ENCODE measurements at regions not wholly inside any gene's neighbourhood (a gene's known extent, or its start where the extent isn't known, plus 50 kb on each side); places are given as distances from the start of the nearest gene placed in this dataset.

DNA sequence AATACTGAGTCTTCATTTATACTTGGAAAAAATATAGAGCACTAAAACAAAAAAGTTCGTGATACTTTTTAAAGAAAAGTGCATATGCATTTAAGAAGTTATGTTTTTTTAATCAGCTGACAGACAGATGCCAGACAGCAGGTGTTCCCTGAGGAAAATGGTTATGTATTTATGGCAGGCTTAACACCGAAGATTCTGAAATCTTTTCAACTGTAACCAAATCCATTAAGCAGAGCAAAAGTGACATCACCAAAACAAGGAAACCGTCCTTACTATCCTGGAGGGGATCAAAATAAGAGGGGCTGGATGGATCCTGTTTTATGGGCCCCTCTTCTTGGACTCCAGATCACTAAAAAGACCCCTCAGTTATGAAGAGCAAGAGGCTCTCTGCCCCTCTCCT, 404.9 kb upstream of the ADAMTS16 start:
- ATAC-seq (no peak), DNase-seq (no peak)
- CTCF ChIA-PET, result no interaction called here
- POLR2A ChIA-PET, result no interaction called here
- peaks cover 9% of the 10 kb centered on the region for H3K9me3 Mint-ChIP-seq (ENCODE audit: insufficient read depth)
- no peaks in the 10 kb centered on the region for H3K27me3 Mint-ChIP-seq (ENCODE audit: low read depth)
- H3K36me3 Mint-ChIP-seq (ENCODE audit: low read depth), result no peaks in the 10 kb centered on the region
- H3K27ac Mint-ChIP-seq, result no peak overlapping the region
- no peaks in the 10 kb centered on the region for H3K4me1 Mint-ChIP-seq (ENCODE audit: low read depth)
- no peak overlapping the region for H3K4me3 Mint-ChIP-seq

DNA sequence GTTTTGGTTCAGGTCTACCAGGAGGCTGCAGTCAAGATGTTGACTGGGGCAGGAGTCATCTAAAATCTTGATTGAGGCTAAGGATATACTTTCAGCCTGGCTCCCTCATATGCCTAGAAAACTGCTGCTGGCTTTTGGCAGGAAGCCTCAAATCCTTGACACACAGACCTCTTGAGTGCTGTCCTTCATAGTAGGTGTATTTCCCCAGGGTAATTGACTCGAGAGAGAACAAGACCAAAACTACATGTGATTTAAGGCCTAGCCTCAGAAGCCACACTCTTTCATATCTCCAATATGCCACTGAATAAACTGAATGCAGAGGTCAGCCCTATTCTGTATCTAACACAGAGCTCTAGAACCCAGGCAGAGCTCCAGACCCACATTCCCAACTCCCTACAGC, 402.3 kb upstream of the ADAMTS16 start:
- H3K9me3 Mint-ChIP-seq (ENCODE audit: insufficient read depth), result peaks cover 13% of the 10 kb centered on the region
- H3K4me3 Mint-ChIP-seq, result no peak overlapping the region
- no peak for ATAC-seq
- H3K27me3 Mint-ChIP-seq (ENCODE audit: low read depth), result no peaks in the 10 kb centered on the region
- POLR2A ChIA-PET, result no interaction called here
- CTCF ChIA-PET, result no interaction called here
- no peak overlapping the region for H3K27ac Mint-ChIP-seq
- H3K36me3 Mint-ChIP-seq (ENCODE audit: low read depth), result no peaks in the 10 kb centered on the region
- H3K4me1 Mint-ChIP-seq (ENCODE audit: low read depth), result no peaks in the 10 kb centered on the region
- DNase-seq, result no peak

DNA sequence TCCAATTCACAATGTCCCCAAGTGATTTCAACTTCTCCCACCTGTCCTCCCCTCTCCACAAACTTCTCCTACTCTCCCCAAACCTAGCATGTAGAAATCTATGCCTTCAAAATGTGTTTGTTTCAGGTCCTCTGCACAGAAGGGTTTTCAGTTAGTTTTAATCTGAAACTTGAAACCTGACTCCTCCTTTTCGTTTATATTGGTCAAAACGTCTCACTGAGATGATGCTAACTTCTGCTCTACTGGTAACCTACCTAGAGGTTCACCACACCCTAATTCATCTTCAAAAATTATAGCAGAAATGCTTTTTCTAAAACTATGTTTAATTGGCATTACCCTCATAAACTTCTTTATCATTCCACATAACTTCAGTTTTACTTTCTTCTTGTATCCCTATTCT, 401.8 kb upstream of the ADAMTS16 start:
- H3K9me3 Mint-ChIP-seq (ENCODE audit: insufficient read depth), result peaks cover 18% of the 10 kb centered on the region
- ATAC-seq (no peak), DNase-seq (no peak)
- no peaks in the 10 kb centered on the region for H3K36me3 Mint-ChIP-seq (ENCODE audit: low read depth)
- no peaks in the 10 kb centered on the region for H3K27me3 Mint-ChIP-seq (ENCODE audit: low read depth)
- ChIA-PET CTCF (no interaction called here), POLR2A (no interaction called here)
- no peak overlapping the region for H3K4me3 Mint-ChIP-seq
- H3K4me1 Mint-ChIP-seq (ENCODE audit: low read depth), result no peaks in the 10 kb centered on the region
- no peak overlapping the region for H3K27ac Mint-ChIP-seq

GRCh38 chr5:4740156-4740555, 400.0 kb upstream of the ADAMTS16 start:
- no peak for ATAC-seq
- CTCF ChIA-PET, result no interaction called here

GRCh38 chr5:4758550-4758949, 381.6 kb upstream of the ADAMTS16 start:
- ATAC-seq (no peak), DNase-seq (no peak)
- no peaks in the 10 kb centered on the region for H3K27me3 Mint-ChIP-seq (ENCODE audit: low read depth)
- no peaks in the 10 kb centered on the region for H3K4me1 Mint-ChIP-seq (ENCODE audit: low read depth)
- POLR2A ChIA-PET, result no interaction called here
- peaks cover 12% of the 10 kb centered on the region for H3K9me3 Mint-ChIP-seq (ENCODE audit: insufficient read depth)
- H3K36me3 Mint-ChIP-seq (ENCODE audit: low read depth), result no peaks in the 10 kb centered on the region
- no peak overlapping the region for H3K27ac Mint-ChIP-seq
- H3K4me3 Mint-ChIP-seq, result no peak overlapping the region
- CTCF ChIA-PET, result no interaction called here

More at GRCh38 chr5:4740156-4740555, 400.0 kb upstream of the ADAMTS16 start:
- no peaks in the 10 kb centered on the region for H3K27me3 Mint-ChIP-seq (ENCODE audit: low read depth)
- H3K4me1 Mint-ChIP-seq (ENCODE audit: low read depth), result no peaks in the 10 kb centered on the region
- H3K27ac Mint-ChIP-seq, result no peak overlapping the region
- H3K9me3 Mint-ChIP-seq (ENCODE audit: insufficient read depth), result peaks cover 15% of the 10 kb centered on the region
- POLR2A ChIA-PET, result no interaction called here
- DNase-seq, result no peak
- H3K4me3 Mint-ChIP-seq, result no peak overlapping the region
- H3K36me3 Mint-ChIP-seq (ENCODE audit: low read depth), result no peaks in the 10 kb centered on the region

GRCh38 chr5:4758996-4759395, 381.1 kb upstream of the ADAMTS16 start:
- Mint-ChIP-seq H3K27ac (no peak overlapping the region), H3K4me3 (no peak overlapping the region), H3K9me3 (ENCODE audit: insufficient read depth) (peaks cover 12% of the 10 kb centered on the region), H3K4me1 (ENCODE audit: low read depth) (no peaks in the 10 kb centered on the region), H3K27me3 (ENCODE audit: low read depth) (no peaks in the 10 kb centered on the region), H3K36me3 (ENCODE audit: low read depth) (no peaks in the 10 kb centered on the region)
- ATAC-seq (no peak), DNase-seq (no peak)
- CTCF ChIA-PET, result interaction anchor here (0.6 kb wide), 1 partner anchor 227 kb away, joined by 4 read pairs; no protein-coding TSS in a partner anchor
- POLR2A ChIA-PET, result no interaction called here

- no peaks in the 10 kb centered on the region for H3K27me3 Mint-ChIP-seq (ENCODE audit: low read depth)
- ChIA-PET POLR2A (no interaction called here), CTCF (no interaction called here)
- peaks cover 23% of the 10 kb centered on the region for H3K9me3 Mint-ChIP-seq (ENCODE audit: insufficient read depth)
- no peak overlapping the region for H3K27ac Mint-ChIP-seq
- ATAC-seq, result no peak
- H3K4me3 Mint-ChIP-seq, result no peak overlapping the region
- no peaks in the 10 kb centered on the region for H3K36me3 Mint-ChIP-seq (ENCODE audit: low read depth)
- no peaks in the 10 kb centered on the region for H3K4me1 Mint-ChIP-seq (ENCODE audit: low read depth)
- DNase-seq, result no peak
These were observed 377.8 kb upstream of the ADAMTS16 start for GRCh38 chr5:4762316-4762715.

- ChIA-PET POLR2A (no interaction called here), CTCF (no interaction called here)
- Mint-ChIP-seq H3K9me3 (ENCODE audit: insufficient read depth) (peaks cover 18% of the 10 kb centered on the region), H3K4me1 (ENCODE audit: low read depth) (no peaks in the 10 kb centered on the region), H3K4me3 (no peak overlapping the region), H3K36me3 (ENCODE audit: low read depth) (no peaks in the 10 kb centered on the region), H3K27me3 (ENCODE audit: low read depth) (no peaks in the 10 kb centered on the region), H3K27ac (no peak overlapping the region)
- ATAC-seq, result no peak
- DNase-seq, result no peak
These were observed 374.7 kb upstream of the ADAMTS16 start for GRCh38 chr5:4765411-4765810.

DNA sequence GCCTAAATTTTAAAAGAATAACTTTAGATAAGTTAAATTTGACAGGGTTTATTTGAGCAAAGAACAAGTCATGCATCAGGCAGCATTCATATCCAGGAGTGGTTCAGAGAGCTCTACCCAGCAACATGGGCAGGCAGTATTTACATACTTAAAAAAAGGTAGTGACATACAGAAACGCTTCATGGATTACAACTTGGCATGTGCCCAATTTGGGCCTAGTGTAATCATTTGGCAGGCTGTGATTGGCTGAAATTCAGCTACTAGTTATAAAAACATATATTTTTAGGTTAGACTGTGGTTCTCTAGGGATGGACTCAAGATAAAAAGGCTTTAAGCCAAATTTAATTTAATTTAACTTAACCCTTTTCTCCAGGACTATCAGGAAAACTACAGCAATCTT, 374.0 kb upstream of the ADAMTS16 start:
- POLR2A ChIA-PET, result no interaction called here
- no peak for ATAC-seq
- H3K27me3 Mint-ChIP-seq (ENCODE audit: low read depth), result no peaks in the 10 kb centered on the region
- no peaks in the 10 kb centered on the region for H3K4me1 Mint-ChIP-seq (ENCODE audit: low read depth)
- DNase-seq, result no peak
- no peaks in the 10 kb centered on the region for H3K36me3 Mint-ChIP-seq (ENCODE audit: low read depth)
- no peak overlapping the region for H3K27ac Mint-ChIP-seq
- peaks cover 18% of the 10 kb centered on the region for H3K9me3 Mint-ChIP-seq (ENCODE audit: insufficient read depth)
- CTCF ChIA-PET, result no interaction called here
- H3K4me3 Mint-ChIP-seq, result no peak overlapping the region

DNA sequence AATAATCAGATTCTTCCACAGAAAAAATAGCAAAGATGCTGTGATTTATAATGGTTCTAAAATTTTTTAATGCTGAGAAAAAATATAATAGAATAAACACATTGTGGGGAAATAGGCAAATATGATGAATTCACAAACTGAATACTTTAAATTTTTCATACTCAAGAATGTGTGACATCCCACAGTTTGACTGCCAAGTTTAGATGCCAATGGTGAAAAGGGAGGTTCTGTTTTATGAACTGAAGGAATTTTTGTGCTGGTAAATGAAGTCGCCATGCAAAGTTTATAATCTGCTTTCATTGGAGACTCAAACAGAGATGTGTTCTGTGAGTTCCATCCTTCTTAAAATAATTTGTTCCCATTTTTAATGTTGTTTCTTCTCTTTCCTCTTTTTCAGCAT, 367.5 kb upstream of the ADAMTS16 start:
- Mint-ChIP-seq H3K4me3 (no peak overlapping the region), H3K9me3 (ENCODE audit: insufficient read depth) (peaks cover 2% of the 10 kb centered on the region), H3K27me3 (ENCODE audit: low read depth) (no peaks in the 10 kb centered on the region), H3K4me1 (ENCODE audit: low read depth) (no peaks in the 10 kb centered on the region), H3K27ac (no peak overlapping the region), H3K36me3 (ENCODE audit: low read depth) (no peaks in the 10 kb centered on the region)
- ATAC-seq, result no peak
- CTCF ChIA-PET, result no interaction called here
- POLR2A ChIA-PET, result no interaction called here
- no peak for DNase-seq

- CTCF ChIA-PET, result no interaction called here
- H3K27ac Mint-ChIP-seq, result no peak overlapping the region
- H3K36me3 Mint-ChIP-seq (ENCODE audit: low read depth), result no peaks in the 10 kb centered on the region
- POLR2A ChIA-PET, result no interaction called here
- ATAC-seq, result no peak
- H3K4me3 Mint-ChIP-seq, result no peak overlapping the region
- H3K9me3 Mint-ChIP-seq (ENCODE audit: insufficient read depth), result no peaks in the 10 kb centered on the region
- DNase-seq, result no peak
- no peaks in the 10 kb centered on the region for H3K27me3 Mint-ChIP-seq (ENCODE audit: low read depth)
- H3K4me1 Mint-ChIP-seq (ENCODE audit: low read depth), result no peaks in the 10 kb centered on the region
These were observed 366.3 kb upstream of the ADAMTS16 start for GRCh38 chr5:4773827-4774317.

GRCh38 chr5:4777435-4777834, 362.7 kb upstream of the ADAMTS16 start:
- no peak overlapping the region for H3K27ac Mint-ChIP-seq
- no peak for ATAC-seq

DNA sequence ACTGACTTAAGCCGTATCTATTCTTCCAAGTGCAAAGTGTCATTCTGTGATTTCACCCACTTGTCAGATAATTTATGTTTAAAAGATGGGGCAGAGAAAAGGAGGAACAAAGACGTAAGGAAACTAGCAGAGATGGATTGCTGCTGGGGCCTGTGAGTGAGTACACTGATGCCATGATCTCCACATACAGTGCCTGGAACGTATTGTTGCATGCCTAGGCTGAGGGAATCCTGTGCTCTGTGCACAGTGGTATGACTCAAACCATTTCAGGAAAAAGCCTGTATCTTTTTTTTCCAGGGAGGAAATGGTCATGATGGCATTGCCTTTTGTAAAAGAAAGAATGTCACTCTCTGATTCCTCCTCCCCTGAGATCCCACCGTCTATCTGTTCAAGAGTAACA, 359.5 kb upstream of the ADAMTS16 start:
- H3K4me3 Mint-ChIP-seq, result no peak overlapping the region
- no peaks in the 10 kb centered on the region for H3K36me3 Mint-ChIP-seq (ENCODE audit: low read depth)
- POLR2A ChIA-PET, result no interaction called here
- no peak for ATAC-seq
- no peak overlapping the region for H3K27ac Mint-ChIP-seq
- no peaks in the 10 kb centered on the region for H3K9me3 Mint-ChIP-seq (ENCODE audit: insufficient read depth)
- H3K27me3 Mint-ChIP-seq (ENCODE audit: low read depth), result no peaks in the 10 kb centered on the region
- H3K4me1 Mint-ChIP-seq (ENCODE audit: low read depth), result no peaks in the 10 kb centered on the region
- no peak for DNase-seq
- CTCF ChIA-PET, result no interaction called here

More at GRCh38 chr5:4777435-4777834, 362.7 kb upstream of the ADAMTS16 start:
- Mint-ChIP-seq H3K4me3 (no peak overlapping the region), H3K9me3 (ENCODE audit: insufficient read depth) (no peaks in the 10 kb centered on the region), H3K4me1 (ENCODE audit: low read depth) (no peaks in the 10 kb centered on the region), H3K27me3 (ENCODE audit: low read depth) (no peaks in the 10 kb centered on the region), H3K36me3 (ENCODE audit: low read depth) (no peaks in the 10 kb centered on the region)
- POLR2A ChIA-PET, result no interaction called here
- CTCF ChIA-PET, result no interaction called here
- no peak for DNase-seq
